IPS-11a (cell line): ENCODE measurements at regions not wholly inside any gene's neighbourhood (a gene's known extent, or its start where the extent isn't known, plus 50 kb on each side); places are given as distances from the start of the nearest gene placed in this dataset.

Experiments used
- H3K4me3 ChIP-seq: one replicate; pipeline ENCODE4 v1.5.1; 2013; ENCODE audit warnings: low read depth, low read length, control low read depth

DNA sequence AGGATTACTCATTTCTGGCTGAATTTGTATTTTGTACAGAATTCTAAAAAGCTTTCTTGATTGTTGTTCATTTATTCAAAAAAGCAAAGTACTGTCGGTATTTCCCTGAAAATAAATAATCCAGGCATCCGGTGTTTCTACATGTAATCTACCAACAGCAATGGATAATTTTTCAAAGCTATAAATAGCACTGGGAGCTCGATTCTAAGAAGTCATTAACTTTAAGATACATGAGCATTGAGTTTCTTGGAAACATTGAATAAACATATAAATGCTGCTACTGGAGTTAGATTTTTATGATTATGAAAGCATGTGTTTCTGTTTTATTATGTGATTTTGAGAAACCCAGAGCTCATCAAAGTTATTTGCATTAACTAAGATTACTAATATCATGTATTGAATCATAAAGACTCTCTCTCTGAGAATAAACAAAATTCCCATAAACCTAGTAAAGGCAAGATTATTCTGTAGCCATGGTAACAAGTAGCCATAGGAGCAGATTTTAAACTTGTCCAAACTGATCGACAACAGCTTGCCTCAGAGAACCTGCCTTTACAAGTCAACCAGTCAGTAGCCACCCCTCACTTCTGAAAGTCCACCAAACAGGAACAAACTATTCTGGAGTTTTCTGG, 197.0 kb downstream of the DRD1 start:
- H3K4me3 ChIP-seq, result no peak overlapping the region

DNA sequence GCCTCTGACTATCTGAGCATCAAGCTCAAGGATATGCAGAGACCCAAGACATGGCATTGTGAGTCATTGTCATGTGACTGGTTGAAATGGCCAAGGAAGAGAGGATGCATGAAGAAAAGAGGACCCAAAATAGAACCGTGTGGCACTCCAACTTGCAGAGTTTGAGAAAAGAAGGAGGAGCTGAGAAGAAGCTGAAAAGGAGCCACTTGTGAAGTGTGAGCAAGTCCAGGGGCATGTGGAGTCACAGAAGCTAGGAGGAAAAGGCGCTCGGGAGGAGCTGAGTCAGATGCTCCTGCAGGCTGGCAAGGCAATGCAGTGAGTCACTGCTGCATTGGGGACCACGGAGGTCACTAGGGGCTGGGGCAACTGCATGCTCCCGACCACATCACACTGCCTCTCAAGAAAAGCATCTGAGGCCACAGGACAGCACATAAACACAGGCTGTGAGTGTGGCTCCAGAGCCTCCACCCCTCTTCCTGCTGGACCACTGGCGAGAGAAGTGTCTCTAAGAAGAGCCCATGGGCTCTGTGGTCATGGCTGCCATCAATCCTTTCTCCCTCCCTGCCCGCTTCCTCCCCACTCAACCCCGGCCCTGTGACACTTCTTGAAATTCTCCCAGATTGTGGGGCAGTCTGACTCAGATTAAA, 197.6 kb downstream of the DRD1 start:
- no peak overlapping the region for H3K4me3 ChIP-seq

- no peak overlapping the region for H3K4me3 ChIP-seq
Observed at GRCh38 chr5:175243441-175243840, 200.5 kb downstream of the DRD1 start.

GRCh38 chr5:175242207-175242606, 201.8 kb downstream of the DRD1 start:
- no peak overlapping the region for H3K4me3 ChIP-seq

GRCh38 chr5:175238326-175238725, 205.7 kb downstream of the DRD1 start:
- H3K4me3 ChIP-seq, result no peak overlapping the region

DNA sequence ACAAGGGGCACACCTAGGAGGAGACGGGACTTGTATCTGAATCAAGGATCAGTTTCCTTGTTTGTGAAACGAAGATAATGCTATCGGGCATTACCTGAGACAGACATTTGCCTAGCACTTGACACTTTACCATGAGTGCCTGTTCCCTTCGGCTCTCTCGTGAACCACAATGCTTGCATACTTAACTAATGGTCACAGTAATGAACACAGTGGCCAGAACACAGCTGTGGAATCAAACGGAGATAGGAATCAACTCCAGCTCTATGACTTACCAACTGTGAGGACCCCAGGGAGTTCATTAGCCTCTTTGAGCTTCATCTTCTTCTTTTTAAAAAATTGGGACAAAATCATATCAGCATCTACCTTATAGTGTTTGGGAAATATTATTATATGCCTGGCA, 207.8 kb downstream of the DRD1 start:
- H3K4me3 ChIP-seq, result no peak overlapping the region

DNA sequence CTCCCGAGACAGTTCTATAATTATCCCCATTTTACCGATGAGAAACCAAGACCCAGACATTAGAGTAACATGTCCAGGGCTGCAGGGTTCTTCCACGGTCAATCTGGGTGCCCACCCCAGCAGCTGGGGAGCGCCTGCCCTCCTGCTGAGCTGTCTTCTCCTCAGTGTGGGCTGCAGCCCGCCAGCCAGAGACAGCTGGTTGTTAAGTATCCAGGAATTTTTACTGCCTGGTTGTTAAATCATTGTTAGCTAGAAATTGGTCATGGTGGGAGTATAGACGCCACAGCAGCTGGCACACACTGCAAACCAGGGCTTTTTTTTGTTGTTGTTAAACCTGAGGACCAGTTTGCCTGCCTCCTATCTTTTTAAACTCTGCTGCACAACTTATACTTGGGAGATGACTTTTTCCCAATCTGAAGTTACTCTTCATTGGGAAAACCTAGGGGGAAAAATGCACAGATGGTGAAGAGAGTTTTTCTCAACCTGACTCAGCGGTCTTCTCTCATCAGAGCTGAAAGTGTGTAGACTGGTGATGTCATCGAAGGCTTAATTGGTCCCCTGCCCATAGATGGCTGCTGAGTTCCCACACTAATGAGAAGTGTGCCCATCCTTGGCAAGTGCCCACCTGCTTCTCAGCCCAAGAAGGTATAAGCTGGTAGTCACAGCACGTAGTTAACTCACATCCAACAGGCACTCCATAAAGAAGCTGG, 208.6 kb downstream of the DRD1 start:
- no peak overlapping the region for H3K4me3 ChIP-seq

GRCh38 chr5:175230299-175230698, 213.7 kb downstream of the DRD1 start:
- no peak overlapping the region for H3K4me3 ChIP-seq

GRCh38 chr5:175226506-175226905, 217.5 kb downstream of the DRD1 start:
- H3K4me3 ChIP-seq, result no peak overlapping the region

DNA sequence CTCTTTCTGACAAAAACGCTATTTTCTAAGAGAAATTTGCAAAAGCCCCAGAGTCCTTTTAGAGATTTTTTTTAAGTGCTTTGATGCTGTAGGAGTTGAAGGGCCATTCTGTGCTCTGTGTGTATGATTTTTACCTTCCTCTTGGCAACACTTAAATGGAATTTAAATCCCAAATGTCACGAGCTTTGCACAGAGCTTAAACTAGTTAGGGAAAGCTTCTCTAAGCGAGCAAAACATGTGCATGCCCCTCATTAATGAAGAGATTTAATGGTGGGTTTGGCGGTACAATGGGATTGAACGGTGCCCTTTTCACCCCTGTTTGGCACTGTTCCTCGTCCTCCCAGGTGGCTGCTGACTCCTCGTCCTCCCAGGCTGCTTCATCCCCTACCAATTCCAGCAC, 220.7 kb downstream of the DRD1 start:
- H3K4me3 ChIP-seq, result no peak overlapping the region

- no peak overlapping the region for H3K4me3 ChIP-seq
Observed at GRCh38 chr5:175222621-175223020, 221.4 kb downstream of the DRD1 start.

GRCh38 chr5:175220549-175220948, 223.4 kb downstream of the DRD1 start:
- H3K4me3 ChIP-seq, result no peak overlapping the region

DNA sequence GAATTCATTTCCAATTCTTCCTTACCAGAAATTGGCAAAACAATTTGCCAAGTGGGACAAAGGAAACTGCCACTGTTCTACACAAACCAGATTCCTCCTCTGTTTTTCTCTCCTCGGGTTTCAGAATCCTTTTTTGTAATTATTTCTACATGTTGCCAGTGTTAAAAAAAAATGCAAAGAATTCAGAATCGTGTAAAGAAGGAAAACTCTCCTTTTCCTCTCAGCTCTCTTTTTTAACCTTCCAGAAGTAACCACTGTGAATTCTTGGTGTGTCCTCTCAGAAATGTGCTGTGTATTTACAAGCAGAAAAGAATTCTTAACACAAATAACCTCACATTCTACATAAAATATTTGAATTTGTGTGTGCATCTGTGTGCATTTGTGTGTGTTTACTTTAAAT, 224.6 kb downstream of the DRD1 start:
- no peak overlapping the region for H3K4me3 ChIP-seq

- no peak overlapping the region for H3K4me3 ChIP-seq
Observed at GRCh38 chr5:175216991-175217390, 227.0 kb downstream of the DRD1 start.

DNA sequence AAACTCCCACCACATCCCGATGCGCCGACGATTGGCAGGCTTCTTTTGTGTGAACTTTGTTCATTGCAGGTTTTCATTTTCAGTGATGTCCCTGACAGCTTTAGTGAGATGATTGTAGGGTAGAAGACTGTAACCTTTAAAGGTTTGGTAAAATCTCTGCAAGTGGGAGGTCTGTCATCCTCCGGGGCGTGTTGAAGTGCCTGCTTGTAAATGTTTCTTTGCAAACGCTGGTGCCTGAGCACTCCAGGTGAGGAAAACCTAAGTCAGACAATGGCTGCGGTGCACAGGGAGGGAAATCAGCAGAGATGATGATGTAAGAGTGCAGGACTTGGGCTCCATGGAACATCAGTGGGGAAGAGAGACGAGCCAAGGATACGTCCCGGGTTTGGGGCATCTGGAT, 228.1 kb downstream of the DRD1 start:
- no peak overlapping the region for H3K4me3 ChIP-seq

DNA sequence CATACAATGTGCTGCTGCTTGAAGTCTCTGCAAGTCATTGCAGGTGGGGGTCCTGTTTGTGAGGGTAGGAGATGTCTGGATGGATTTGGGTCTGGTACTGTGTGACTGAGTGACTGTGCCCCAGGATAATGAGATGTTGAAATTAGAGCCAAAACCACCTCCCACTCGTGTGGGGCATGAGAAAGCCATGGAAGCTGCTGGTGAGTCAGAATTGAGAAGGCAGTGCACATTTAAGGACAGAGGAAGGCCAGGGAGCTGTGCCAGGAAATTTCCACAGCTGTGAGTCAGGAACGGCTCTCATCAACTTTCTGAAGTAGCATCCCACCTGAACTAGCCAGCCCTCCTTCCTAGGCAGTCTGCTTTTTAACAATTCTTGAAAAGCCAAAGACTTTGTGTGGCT, 229.8 kb downstream of the DRD1 start:
- no peak overlapping the region for H3K4me3 ChIP-seq

- H3K4me3 ChIP-seq, result no peak overlapping the region
Observed at GRCh38 chr5:175211956-175212756, 231.8 kb downstream of the DRD1 start.

DNA sequence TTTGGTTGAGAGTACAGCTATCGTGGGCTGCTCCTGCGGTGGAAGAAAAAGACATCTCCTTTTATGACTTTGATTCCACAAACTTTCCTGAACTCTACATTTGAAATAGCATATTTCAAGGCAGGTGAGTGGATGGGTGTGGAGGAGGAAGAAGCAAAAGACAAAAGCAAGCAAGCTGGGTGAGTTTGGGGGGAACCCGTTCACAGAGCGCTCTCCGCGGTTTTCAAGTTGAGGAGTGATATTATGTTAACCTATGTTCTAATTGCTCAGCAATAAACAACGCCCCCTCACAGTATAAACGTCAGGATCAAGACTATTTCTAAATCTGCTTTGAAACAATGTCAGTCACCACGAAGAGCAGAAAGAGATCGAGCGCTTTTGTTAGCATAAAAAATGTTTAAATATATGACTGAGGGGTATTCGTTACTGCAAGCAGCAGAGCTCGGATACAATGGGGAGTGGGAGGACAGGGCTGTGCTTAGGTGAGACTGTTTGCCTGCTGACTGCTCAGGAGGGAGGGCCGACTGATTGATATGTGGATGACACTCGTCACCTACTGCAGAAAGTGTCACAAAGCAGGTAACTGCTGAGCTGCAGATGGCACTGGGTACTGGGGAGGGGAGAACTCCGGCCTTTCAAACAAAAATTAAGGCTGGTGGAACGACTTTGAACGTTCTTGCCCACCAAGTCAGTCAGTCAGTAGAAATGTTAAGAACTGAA, 236.5 kb downstream of the DRD1 start:
- no peak overlapping the region for H3K4me3 ChIP-seq

- no peak overlapping the region for H3K4me3 ChIP-seq
Observed at GRCh38 chr5:175206669-175207068, 237.3 kb downstream of the DRD1 start.

DNA sequence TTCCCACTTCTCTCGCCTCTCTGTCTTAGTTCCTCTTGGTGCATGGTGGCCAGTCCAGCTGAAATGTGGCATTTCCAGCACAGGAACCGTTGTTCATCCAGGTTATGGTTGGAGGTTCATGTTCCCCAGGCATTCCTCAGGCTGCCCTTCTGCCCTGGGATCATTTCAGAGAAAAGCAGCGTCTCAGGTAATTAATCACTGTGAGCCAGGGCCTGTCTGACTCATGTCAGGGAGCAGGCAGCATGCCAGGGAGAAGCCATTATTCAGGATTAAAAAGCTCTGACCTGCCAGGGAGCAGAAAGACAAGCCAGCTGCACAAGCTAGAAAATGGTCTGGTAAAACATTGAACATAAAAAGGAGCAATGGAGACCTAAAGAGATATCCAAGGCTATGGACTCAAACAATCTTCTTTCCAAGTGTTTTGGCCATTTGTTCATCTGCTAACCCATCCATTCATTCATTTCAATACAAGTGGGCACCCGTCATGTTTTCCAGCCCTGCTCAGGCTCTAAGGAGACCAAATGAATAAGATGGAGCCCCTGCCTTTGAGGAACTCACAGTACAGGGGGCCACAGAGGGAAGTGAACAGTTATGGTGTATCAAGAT, 241.4 kb downstream of the DRD1 start:
- no peak overlapping the region for H3K4me3 ChIP-seq
